Prostate gland (tissue), 2 donors: ENCODE measurements at regions not wholly inside any gene's neighbourhood (a gene's known extent, or its start where the extent isn't known, plus 50 kb on each side); places are given as distances from the start of the nearest gene placed in this dataset.

Experiments used
- CTCF ChIP-seq, 4 experiments: fragments of 200-600 bp in 2 of 4; fragments of 450-650 bp in 2 of 4; sonication (generic) in 2 of 4; IDR thresholded peaks; 1 replicate in 3 of 4; 2 replicates in 1 of 4; pipeline ENCODE4 v1.5.1; 2016 to 2019; ENCODE audit warnings: antibody characterized with exemption in 4 of 4, mild to moderate bottlenecking in 2 of 4, moderate library complexity in 2 of 4
- POLR2AphosphoS5 ChIP-seq: sonication (generic); formaldehyde crosslinking; IDR thresholded peaks from one replicate; pipeline ENCODE4 v1.6.1; 2017; ENCODE audit warnings: antibody characterized with exemption

GRCh38 chr21:20463362-20463761 is 534.8 kb upstream of the NCAM2 start:
- no peak for TF ChIP-seq CTCF (IDR thresholded peaks at IDR 0.05)
- TF ChIP-seq POLR2AphosphoS5: no peak
